ENCODE measurements at regions not wholly inside any gene's neighbourhood (a gene's known extent, or its start where the extent isn't known, plus 50 kb on each side); places are given as distances from the start of the nearest gene placed in this dataset.

- no peak for TF ChIP-seq CTCF (IDR thresholded peaks at IDR 0.05; ENCODE audit: insufficient read depth, low read length)
- no peak for TF ChIP-seq GABPA (IDR thresholded peaks at IDR 0.05; ENCODE audit: low read depth)
- no peak for TF ChIP-seq REST (IDR thresholded peaks at IDR 0.05; ENCODE audit: insufficient replicate concordance, low read depth)
- TF ChIP-seq POLR2AphosphoS5 (IDR thresholded peaks at IDR 0.05; ENCODE audit: low read depth) = no peak
Measured at GRCh38 chr18:29063346-29063745, 886.4 kb upstream of the CDH2 start.
